Activated T-helper 2 cell treated with anti-CD3 and anti-CD28 coated beads, Interferon-gamma antibody, Interleukin-2, Interleukin-4, amounts not matched to agents 10 μg/mL and 5 μg/mL and 100 μg/mL, durations not matched to agents 14 hours and 24 hours and 36 hours (primary cell): ENCODE measurements at regions not wholly inside any gene's neighbourhood (a gene's known extent, or its start where the extent isn't known, plus 50 kb on each side); places are given as distances from the start of the nearest gene placed in this dataset.

Experiments
- DNase-seq: peaks from one replicate; pipeline ENCODE4 v3.0.0; 2021; ENCODE audit warnings: low spot score
- H3K27ac Mint-ChIP-seq: one replicate; pipeline ENCODE4 v1.8.0; 2021; ENCODE audit warnings: mixed read lengths
- H3K27me3 Mint-ChIP-seq: one replicate; pipeline ENCODE4 v1.8.0; 2021; ENCODE audit warnings: low read depth, mixed read lengths
- H3K36me3 Mint-ChIP-seq: one replicate; pipeline ENCODE4 v1.8.0; 2021; ENCODE audit warnings: low read depth, mixed read lengths
- H3K4me1 Mint-ChIP-seq: one replicate; pipeline ENCODE4 v1.8.0; 2021; ENCODE audit warnings: low read depth, mixed read lengths
- H3K4me3 Mint-ChIP-seq: one replicate; pipeline ENCODE4 v1.8.0; 2021; ENCODE audit warnings: low read depth, mild to moderate bottlenecking, moderate library complexity, mixed read lengths
- H3K9me3 Mint-ChIP-seq: one replicate; pipeline ENCODE4 v1.8.0; 2021; ENCODE audit warnings: mixed read lengths
- intact Hi-C: fragments of 100-400 bp; cut with micrococcal nuclease; formaldehyde crosslinking; loops from one replicate; pipeline ENCODE4 v1.15.1; 2023

GRCh38 chr18:3397786-3398185 lies 52.2 kb upstream of the TGIF1 start:
- peaks cover under 1% of the 10 kb centered on the region for H3K4me1 Mint-ChIP-seq
- DNase-seq, result no peak
- H3K36me3 Mint-ChIP-seq, result no peaks in the 10 kb centered on the region
- intact Hi-C loops, result no loop called here
- H3K9me3 Mint-ChIP-seq, result peaks cover 20% of the 10 kb centered on the region
- H3K27ac Mint-ChIP-seq, result no peak overlapping the region
- no peaks in the 10 kb centered on the region for H3K27me3 Mint-ChIP-seq
- no peak overlapping the region for H3K4me3 Mint-ChIP-seq
